WTC11 (cell line): ENCODE measurements at regions not wholly inside any gene's neighbourhood (a gene's known extent, or its start where the extent isn't known, plus 50 kb on each side); places are given as distances from the start of the nearest gene placed in this dataset.

ENCODE experiments used
- ATAC-seq: fragments of 200-7000 bp; cut with Tn5 transposase; 2 replicates; pipeline ENCODE4 v1.10.0; 2021; ENCODE audit warnings: mild to moderate bottlenecking, moderate library complexity
- CTCF ChIA-PET: fragments of 300-600 bp; sonication (Branson Sonifier 250); formaldehyde crosslinking; loops from one replicate; lab custom pipeline; 2021; ENCODE audit warnings: antibody characterized with exemption; lab: Charles Lee
- POLR2A ChIA-PET: fragments of 350-600 bp; sonication (Branson Sonifier 250); formaldehyde crosslinking; loops from one replicate; lab custom pipeline; 2021; ENCODE audit warnings: antibody characterized with exemption; lab: Charles Lee
- DNase-seq: peaks from one replicate; pipeline ENCODE4 v3.0.0; 2021; ENCODE audit warnings: low spot score
- H3K27ac Mint-ChIP-seq: 2 replicates; pipeline ENCODE4 v1.8.0; 2021; ENCODE audit warnings: mixed read lengths
- H3K27me3 Mint-ChIP-seq: 2 replicates; pipeline ENCODE4 v1.8.0; 2021; ENCODE audit warnings: low read depth, mild to moderate bottlenecking, moderate library complexity, mixed read lengths
- H3K36me3 Mint-ChIP-seq: 2 replicates; pipeline ENCODE4 v1.8.0; 2021; ENCODE audit warnings: mixed read lengths
- H3K4me1 Mint-ChIP-seq: 2 replicates; pipeline ENCODE4 v1.8.0; 2022; ENCODE audit warnings: mixed read lengths
- H3K4me3 Mint-ChIP-seq: 2 replicates; pipeline ENCODE4 v1.8.0; 2021; ENCODE audit warnings: mild to moderate bottlenecking, moderate library complexity, mixed read lengths
- H3K9me3 Mint-ChIP-seq: 2 replicates; pipeline ENCODE4 v1.8.0; 2021; ENCODE audit warnings: mixed read lengths
- ATF6 ChIP-seq: sonication (generic); formaldehyde crosslinking; IDR thresholded peaks from 2 replicates; pipeline ENCODE4 v1.8.1; 2023; ENCODE audit warnings: mild to moderate bottlenecking, missing genetic modification reagents
- ETV6 ChIP-seq: sonication (generic); formaldehyde crosslinking; IDR thresholded peaks from 2 replicates; pipeline ENCODE4 v1.8.1; 2022; ENCODE audit warnings: mild to moderate bottlenecking, missing genetic modification reagents
- FOXK1 ChIP-seq: sonication (generic); formaldehyde crosslinking; IDR thresholded peaks from 2 replicates; pipeline ENCODE4 v1.8.0; 2022; ENCODE audit warnings: mild to moderate bottlenecking, moderate library complexity, missing genetic modification reagents
- MLX ChIP-seq: sonication (generic); formaldehyde crosslinking; IDR thresholded peaks from 2 replicates; pipeline ENCODE4 v1.8.1; 2023; ENCODE audit warnings: mild to moderate bottlenecking, missing genetic modification reagents, moderate library complexity
- SOX15 ChIP-seq: fragments of 250-450 bp; sonication (Bioruptor Pico); IDR thresholded peaks from 2 replicates; pipeline ENCODE4 v1.9.0; 2021; ENCODE audit warnings: mild to moderate bottlenecking
- SP1 ChIP-seq: sonication (generic); formaldehyde crosslinking; conservative IDR thresholded peaks from 2 replicates; pipeline ENCODE4 v1.8.1; 2022; ENCODE audit warnings: missing genetic modification reagents
- TCF7 ChIP-seq: sonication (generic); formaldehyde crosslinking; IDR thresholded peaks from 2 replicates; pipeline ENCODE4 v1.8.0; 2022; ENCODE audit warnings: mild to moderate bottlenecking, low read depth, missing genetic modification reagents, moderate library complexity
- ZNF121 ChIP-seq: sonication (generic); formaldehyde crosslinking; IDR thresholded peaks from 2 replicates; pipeline ENCODE4 v1.8.0; 2023; ENCODE audit warnings: missing genetic modification reagents
- ZNF263 ChIP-seq: sonication (generic); formaldehyde crosslinking; IDR thresholded peaks from 2 replicates; pipeline ENCODE4 v1.8.1; 2022; ENCODE audit warnings: low read depth, mild to moderate bottlenecking, moderate library complexity, missing genetic modification reagents
- ZNF396 ChIP-seq: fragments of 250-450 bp; sonication (Bioruptor Pico); IDR thresholded peaks from 2 replicates; pipeline ENCODE4 v1.8.0; 2021; ENCODE audit warnings: mild to moderate bottlenecking, moderate library complexity, borderline replicate concordance
- ZNF532 ChIP-seq: fragments of 250-450 bp; sonication (Bioruptor Pico); IDR thresholded peaks from 2 replicates; pipeline ENCODE4 v1.9.0; 2021; ENCODE audit warnings: mild to moderate bottlenecking, borderline replicate concordance
- TF ChIP-seq, protein P1 (sequence below): fragments of 250-450 bp; sonication (Bioruptor Pico); IDR thresholded peaks from 2 replicates; pipeline ENCODE4 v1.9.0; 2021; ENCODE audit warnings: moderate library complexity, mild to moderate bottlenecking, inconsistent platforms, borderline replicate concordance
- TF ChIP-seq, protein P2 (sequence below): sonication (generic); formaldehyde crosslinking; IDR thresholded peaks from 2 replicates; pipeline ENCODE4 v1.8.0; 2022; ENCODE audit warnings: mild to moderate bottlenecking, missing genetic modification reagents
- TF ChIP-seq, protein P3 (sequence below): fragments of 250-450 bp; sonication (Bioruptor Pico); IDR thresholded peaks from 2 replicates; pipeline ENCODE4 v1.9.0; 2021; ENCODE audit warnings: mild to moderate bottlenecking

GRCh38 chr5:135085936-135086725, 52.1 kb upstream of the PITX1 start:
- Mint-ChIP-seq H3K9me3 (peaks cover 15% of the 10 kb centered on the region), H3K4me1 (no peaks in the 10 kb centered on the region), H3K4me3 (no peak overlapping the region), H3K36me3 (no peaks in the 10 kb centered on the region; the same call in 1 of the 2 replicates), H3K27me3 (peaks cover 16% of the 10 kb centered on the region; the same call in 1 of the 2 replicates), H3K27ac (no peak overlapping the region)
- POLR2A ChIA-PET: no interaction called here
- ATAC-seq (no peak), DNase-seq (no peak)
- CTCF ChIA-PET: interaction anchor here (0.7 kb wide), 1 partner anchor 73 kb away, joined by 4 read pairs; no protein-coding TSS in a partner anchor
- TF ChIP-seq SOX15 (CRISPR knock-in tag) (no peak), ZNF263 (CRISPR knock-in tag) (no peak), ZNF532 (CRISPR knock-in tag) (no peak), FOXK1 (CRISPR knock-in tag) (no peak), ATF6 (no peak), ETV6 (CRISPR knock-in tag) (no peak), ZNF121 (CRISPR knock-in tag) (no peak), TCF7 (CRISPR knock-in tag) (no peak), ZNF396 (CRISPR knock-in tag) (no peak)
- TF ChIP-seq, protein P1, sequence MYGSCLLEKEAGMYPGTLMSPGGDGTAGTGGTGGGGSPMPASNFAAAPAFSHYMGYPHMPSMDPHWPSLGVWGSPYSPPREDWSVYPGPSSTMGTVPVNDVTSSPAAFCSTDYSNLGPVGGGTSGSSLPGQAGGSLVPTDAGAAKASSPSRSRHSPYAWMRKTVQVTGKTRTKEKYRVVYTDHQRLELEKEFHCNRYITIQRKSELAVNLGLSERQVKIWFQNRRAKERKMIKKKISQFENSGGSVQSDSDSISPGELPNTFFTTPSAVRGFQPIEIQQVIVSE (CRISPR knock-in tag): no peak

- H3K4me1 Mint-ChIP-seq: no peaks in the 10 kb centered on the region
- DNase-seq: no peak
- H3K27me3 Mint-ChIP-seq: peaks cover 18% of the 10 kb centered on the region; the same call in 1 of the 2 replicates
- H3K36me3 Mint-ChIP-seq: no peaks in the 10 kb centered on the region; the same call in 1 of the 2 replicates
- TF ChIP-seq, protein P2, sequence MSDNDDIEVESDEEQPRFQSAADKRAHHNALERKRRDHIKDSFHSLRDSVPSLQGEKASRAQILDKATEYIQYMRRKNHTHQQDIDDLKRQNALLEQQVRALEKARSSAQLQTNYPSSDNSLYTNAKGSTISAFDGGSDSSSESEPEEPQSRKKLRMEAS (CRISPR knock-in tag): no peak
- TF ChIP-seq MLX (CRISPR knock-in tag) (no peak), SP1 (no peak), TCF7 (CRISPR knock-in tag) (no peak), ZNF121 (CRISPR knock-in tag) (no peak)
- TF ChIP-seq, protein P3, sequence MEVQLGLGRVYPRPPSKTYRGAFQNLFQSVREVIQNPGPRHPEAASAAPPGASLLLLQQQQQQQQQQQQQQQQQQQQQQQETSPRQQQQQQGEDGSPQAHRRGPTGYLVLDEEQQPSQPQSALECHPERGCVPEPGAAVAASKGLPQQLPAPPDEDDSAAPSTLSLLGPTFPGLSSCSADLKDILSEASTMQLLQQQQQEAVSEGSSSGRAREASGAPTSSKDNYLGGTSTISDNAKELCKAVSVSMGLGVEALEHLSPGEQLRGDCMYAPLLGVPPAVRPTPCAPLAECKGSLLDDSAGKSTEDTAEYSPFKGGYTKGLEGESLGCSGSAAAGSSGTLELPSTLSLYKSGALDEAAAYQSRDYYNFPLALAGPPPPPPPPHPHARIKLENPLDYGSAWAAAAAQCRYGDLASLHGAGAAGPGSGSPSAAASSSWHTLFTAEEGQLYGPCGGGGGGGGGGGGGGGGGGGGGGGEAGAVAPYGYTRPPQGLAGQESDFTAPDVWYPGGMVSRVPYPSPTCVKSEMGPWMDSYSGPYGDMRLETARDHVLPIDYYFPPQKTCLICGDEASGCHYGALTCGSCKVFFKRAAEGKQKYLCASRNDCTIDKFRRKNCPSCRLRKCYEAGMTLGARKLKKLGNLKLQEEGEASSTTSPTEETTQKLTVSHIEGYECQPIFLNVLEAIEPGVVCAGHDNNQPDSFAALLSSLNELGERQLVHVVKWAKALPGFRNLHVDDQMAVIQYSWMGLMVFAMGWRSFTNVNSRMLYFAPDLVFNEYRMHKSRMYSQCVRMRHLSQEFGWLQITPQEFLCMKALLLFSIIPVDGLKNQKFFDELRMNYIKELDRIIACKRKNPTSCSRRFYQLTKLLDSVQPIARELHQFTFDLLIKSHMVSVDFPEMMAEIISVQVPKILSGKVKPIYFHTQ (CRISPR knock-in tag): no peak
- ChIA-PET CTCF (interaction anchor here (0.7 kb wide), 1 partner anchor 72 kb away, joined by 4 read pairs; no protein-coding TSS in a partner anchor), POLR2A (no interaction called here)
- no peak overlapping the region for H3K4me3 Mint-ChIP-seq
- no peak overlapping the region for H3K27ac Mint-ChIP-seq
- ATAC-seq: no peak
- peaks cover 21% of the 10 kb centered on the region for H3K9me3 Mint-ChIP-seq
Measured at GRCh38 chr5:135085133-135085935, 51.3 kb upstream of the PITX1 start.
